ENCODE measurements at regions not wholly inside any gene's neighbourhood (a gene's known extent, or its start where the extent isn't known, plus 50 kb on each side); places are given as distances from the start of the nearest gene placed in this dataset.

DNA sequence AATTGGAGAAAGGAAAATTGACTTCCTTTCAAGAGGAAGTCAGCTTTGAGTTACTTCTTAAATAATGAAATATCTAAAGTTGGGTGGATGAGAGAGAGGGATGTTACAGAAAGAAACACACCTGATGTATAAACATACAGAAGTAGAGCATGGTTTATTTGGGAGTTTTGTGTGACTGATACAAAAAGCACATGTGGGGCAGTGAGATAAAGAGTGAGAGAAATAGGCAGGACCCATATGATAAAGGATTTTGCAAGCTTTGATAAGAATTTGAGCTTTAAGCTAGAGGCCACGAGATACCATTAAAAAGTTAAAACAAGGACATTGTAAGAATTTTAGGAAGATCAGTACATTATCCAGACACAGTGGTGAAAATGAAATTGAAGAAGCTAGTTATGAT lies 263.3 kb upstream of the GPRIN3 start:
- H3K27me3 ChIP-seq (ENCODE audit: low read depth, low read length): no peaks in the 10 kb centered on the region
- H2AFZ ChIP-seq (ENCODE audit: low read depth, low read length): no peak overlapping the region
- H3K27ac ChIP-seq (ENCODE audit: low read length): no peak overlapping the region
- H3K4me1 ChIP-seq (ENCODE audit: low read length): no peaks in the 10 kb centered on the region
- no peak overlapping the region for H3K4me2 ChIP-seq (ENCODE audit: low read length)
- H3K9me3 ChIP-seq (ENCODE audit: insufficient read depth, low read length): no peaks in the 10 kb centered on the region
- H3K9ac ChIP-seq (ENCODE audit: low read length): no peak overlapping the region
- no peaks in the 10 kb centered on the region for H3K79me2 ChIP-seq (ENCODE audit: low read length)
- no peaks in the 10 kb centered on the region for H3K36me3 ChIP-seq (replicated peaks; ENCODE audit: low read depth, low read length)
- no peak overlapping the region for H3K4me3 ChIP-seq (ENCODE audit: low read length)
- no peaks in the 10 kb centered on the region for H4K20me1 ChIP-seq (ENCODE audit: insufficient read depth, low read length)
- TF ChIP-seq EZH2phosphoT487 (IDR thresholded peaks at IDR 0.05; ENCODE audit: low read depth): no peak
- TF ChIP-seq, protein P1, sequence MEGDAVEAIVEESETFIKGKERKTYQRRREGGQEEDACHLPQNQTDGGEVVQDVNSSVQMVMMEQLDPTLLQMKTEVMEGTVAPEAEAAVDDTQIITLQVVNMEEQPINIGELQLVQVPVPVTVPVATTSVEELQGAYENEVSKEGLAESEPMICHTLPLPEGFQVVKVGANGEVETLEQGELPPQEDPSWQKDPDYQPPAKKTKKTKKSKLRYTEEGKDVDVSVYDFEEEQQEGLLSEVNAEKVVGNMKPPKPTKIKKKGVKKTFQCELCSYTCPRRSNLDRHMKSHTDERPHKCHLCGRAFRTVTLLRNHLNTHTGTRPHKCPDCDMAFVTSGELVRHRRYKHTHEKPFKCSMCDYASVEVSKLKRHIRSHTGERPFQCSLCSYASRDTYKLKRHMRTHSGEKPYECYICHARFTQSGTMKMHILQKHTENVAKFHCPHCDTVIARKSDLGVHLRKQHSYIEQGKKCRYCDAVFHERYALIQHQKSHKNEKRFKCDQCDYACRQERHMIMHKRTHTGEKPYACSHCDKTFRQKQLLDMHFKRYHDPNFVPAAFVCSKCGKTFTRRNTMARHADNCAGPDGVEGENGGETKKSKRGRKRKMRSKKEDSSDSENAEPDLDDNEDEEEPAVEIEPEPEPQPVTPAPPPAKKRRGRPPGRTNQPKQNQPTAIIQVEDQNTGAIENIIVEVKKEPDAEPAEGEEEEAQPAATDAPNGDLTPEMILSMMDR (IDR thresholded peaks at IDR 0.05; ENCODE audit: low read depth, low read length): no peak

DNA sequence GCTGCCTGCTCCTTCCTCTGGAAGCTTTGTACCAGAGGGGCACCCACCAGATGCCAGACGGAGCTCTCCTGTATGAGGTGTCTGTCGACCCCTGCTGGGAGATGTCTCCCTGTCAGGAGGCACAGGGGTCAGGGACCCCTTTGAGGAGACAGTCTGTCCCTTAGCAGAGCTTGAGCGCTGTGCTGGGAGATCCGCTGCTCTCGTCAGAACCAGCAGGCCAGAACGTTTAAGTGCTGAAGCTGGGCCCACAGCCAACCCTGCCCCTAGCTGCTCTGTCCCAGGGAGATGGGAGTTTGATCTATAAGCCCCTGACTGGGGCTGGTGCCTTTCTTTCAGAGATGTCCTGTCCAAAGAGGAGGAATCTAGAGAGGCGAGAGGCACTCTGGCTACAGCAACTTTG lies 260.3 kb upstream of the GPRIN3 start:
- TF ChIP-seq, protein P1 (IDR thresholded peaks at IDR 0.05; ENCODE audit: low read depth, low read length): no peak
- Histone ChIP-seq H3K27ac (ENCODE audit: low read length) (no peak overlapping the region), H2AFZ (ENCODE audit: low read depth, low read length) (no peak overlapping the region), H3K4me3 (ENCODE audit: low read length) (no peak overlapping the region), H3K79me2 (ENCODE audit: low read length) (no peaks in the 10 kb centered on the region), H3K4me2 (ENCODE audit: low read length) (no peak overlapping the region), H3K27me3 (ENCODE audit: low read depth, low read length) (no peaks in the 10 kb centered on the region), H4K20me1 (ENCODE audit: insufficient read depth, low read length) (no peaks in the 10 kb centered on the region), H3K9me3 (ENCODE audit: insufficient read depth, low read length) (no peaks in the 10 kb centered on the region), H3K4me1 (ENCODE audit: low read length) (peaks cover 9% of the 10 kb centered on the region), H3K9ac (ENCODE audit: low read length) (no peak overlapping the region), H3K36me3 (replicated peaks; ENCODE audit: low read depth, low read length) (no peaks in the 10 kb centered on the region)

DNA sequence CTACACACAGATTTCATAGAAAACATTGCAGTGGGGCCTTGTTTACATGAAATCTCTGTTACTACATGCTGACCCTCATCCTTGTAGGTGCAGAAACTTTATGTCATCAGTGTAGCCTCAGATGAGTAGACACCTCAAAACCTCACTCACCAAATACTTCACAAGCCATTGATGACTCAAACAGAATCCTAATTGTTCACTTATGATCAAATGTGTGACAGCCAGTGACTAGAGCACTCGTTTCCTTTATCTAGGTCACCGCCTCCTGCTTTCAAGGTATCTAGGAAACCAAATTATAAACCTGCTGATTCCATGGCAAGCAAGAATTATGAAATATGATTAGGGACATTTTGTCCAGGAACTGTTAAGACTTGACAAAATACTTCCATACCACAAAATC lies 255.8 kb upstream of the GPRIN3 start:
- Histone ChIP-seq H3K27ac (ENCODE audit: low read length) (no peak overlapping the region), H3K9me3 (ENCODE audit: insufficient read depth, low read length) (no peaks in the 10 kb centered on the region), H4K20me1 (ENCODE audit: insufficient read depth, low read length) (no peaks in the 10 kb centered on the region), H3K36me3 (replicated peaks; ENCODE audit: low read depth, low read length) (no peaks in the 10 kb centered on the region), H3K4me1 (ENCODE audit: low read length) (peaks cover 11% of the 10 kb centered on the region), H3K79me2 (ENCODE audit: low read length) (no peaks in the 10 kb centered on the region), H2AFZ (ENCODE audit: low read depth, low read length) (no peak overlapping the region), H3K4me2 (ENCODE audit: low read length) (no peak overlapping the region), H3K4me3 (ENCODE audit: low read length) (no peak overlapping the region), H3K27me3 (ENCODE audit: low read depth, low read length) (no peaks in the 10 kb centered on the region), H3K9ac (ENCODE audit: low read length) (no peak overlapping the region)
- TF ChIP-seq EZH2phosphoT487 (IDR thresholded peaks at IDR 0.05; ENCODE audit: low read depth): no peak
- TF ChIP-seq, protein P1 (IDR thresholded peaks at IDR 0.05; ENCODE audit: low read depth, low read length): no peak

DNA sequence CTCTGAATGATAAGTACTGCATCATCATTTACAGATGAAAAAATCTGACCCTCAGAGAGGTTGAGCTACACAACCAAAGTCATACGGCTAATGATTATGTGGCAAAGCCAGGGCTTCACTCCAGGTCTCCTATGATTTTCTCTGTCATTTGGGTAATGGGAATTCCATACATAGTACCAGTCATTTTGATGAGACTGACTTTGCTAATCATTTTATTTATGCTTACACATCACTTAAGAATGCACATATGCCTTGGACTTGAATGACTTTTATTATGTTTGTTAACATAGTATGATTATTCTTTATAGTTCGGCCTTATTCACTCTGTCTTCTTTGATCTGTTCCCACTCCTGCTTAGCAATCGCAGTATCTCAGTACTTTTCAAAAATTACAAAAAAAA lies 255.1 kb upstream of the GPRIN3 start:
- Histone ChIP-seq H3K36me3 (replicated peaks; ENCODE audit: low read depth, low read length) (no peaks in the 10 kb centered on the region), H4K20me1 (ENCODE audit: insufficient read depth, low read length) (no peaks in the 10 kb centered on the region), H3K4me1 (ENCODE audit: low read length) (peaks cover 11% of the 10 kb centered on the region), H2AFZ (ENCODE audit: low read depth, low read length) (no peak overlapping the region), H3K79me2 (ENCODE audit: low read length) (no peaks in the 10 kb centered on the region), H3K27ac (ENCODE audit: low read length) (no peak overlapping the region), H3K9ac (ENCODE audit: low read length) (no peak overlapping the region), H3K9me3 (ENCODE audit: insufficient read depth, low read length) (no peaks in the 10 kb centered on the region), H3K27me3 (ENCODE audit: low read depth, low read length) (no peaks in the 10 kb centered on the region), H3K4me3 (ENCODE audit: low read length) (no peak overlapping the region), H3K4me2 (ENCODE audit: low read length) (no peak overlapping the region)
- TF ChIP-seq, protein P1 (IDR thresholded peaks at IDR 0.05; ENCODE audit: low read depth, low read length): no peak
- no peak for TF ChIP-seq EZH2phosphoT487 (IDR thresholded peaks at IDR 0.05; ENCODE audit: low read depth)
